Stimulated activated naive CD4-positive, alpha-beta T cell treated with Interleukin-2 at 50 U/mL for 16 hours (primary cell): ENCODE measurements at regions not wholly inside any gene's neighbourhood (a gene's known extent, or its start where the extent isn't known, plus 50 kb on each side); places are given as distances from the start of the nearest gene placed in this dataset.
"Not testable (repeated sequence)": the region's sequence is repeated elsewhere in the genome, so short reads cannot be mapped to it uniquely, and the experiment has no call there.

Experiments used
- DNase-seq: peaks from one replicate; lab custom pipeline; 2025; lab: John Stamatoyannopoulos, UW

DNA sequence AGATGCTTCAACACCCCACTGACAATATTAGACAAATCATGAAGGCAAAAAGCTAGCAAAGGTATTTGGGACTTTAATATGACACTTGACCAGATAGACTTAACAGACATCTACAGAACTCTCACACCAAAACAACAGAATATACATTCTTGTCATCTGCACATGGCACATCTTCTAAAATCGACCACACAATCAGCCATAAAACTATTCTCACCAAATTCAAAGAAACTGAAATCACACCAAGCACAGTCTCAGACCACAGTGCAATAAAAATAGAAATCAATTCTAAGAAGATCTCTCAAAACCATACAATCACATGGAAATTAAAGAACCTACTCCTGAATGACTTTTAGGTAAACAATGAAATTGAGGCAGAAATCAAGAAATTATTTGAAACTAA is 340.8 kb downstream of the PPP1R2C start:
- DNase-seq = no peak

DNA sequence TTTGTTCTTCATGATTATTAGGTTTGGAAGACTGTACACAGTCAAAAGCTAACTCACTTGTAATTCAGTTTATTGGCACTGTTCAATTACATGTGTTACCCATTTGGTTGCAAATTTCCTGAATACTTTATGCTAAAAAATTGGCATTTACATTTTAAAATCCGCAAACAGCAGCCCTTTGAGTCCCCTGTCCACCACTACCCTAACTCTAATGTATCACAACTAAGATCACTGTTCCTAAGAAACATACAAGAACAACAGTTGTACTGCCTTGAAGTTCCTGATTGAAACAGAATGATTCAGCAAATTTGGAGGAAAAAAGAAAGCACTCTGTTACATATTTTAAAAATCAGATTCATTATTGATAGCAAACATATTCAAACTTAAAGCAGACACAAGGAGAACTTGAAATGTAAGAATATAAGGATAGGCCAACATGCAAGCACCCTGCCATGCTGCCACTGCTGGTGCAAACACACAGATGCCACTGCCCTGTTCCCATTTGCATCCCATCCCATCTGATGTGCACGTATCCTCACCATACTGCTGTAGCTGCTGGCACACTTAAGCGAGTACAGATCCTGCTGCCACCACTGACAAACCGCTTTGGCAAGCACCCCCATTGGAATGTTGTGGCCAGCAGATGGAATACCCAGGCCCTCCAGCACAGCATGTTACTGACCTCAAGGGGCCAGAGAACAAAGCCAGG is 343.4 kb downstream of the PPP1R2C start:
- DNase-seq = no peak

DNA sequence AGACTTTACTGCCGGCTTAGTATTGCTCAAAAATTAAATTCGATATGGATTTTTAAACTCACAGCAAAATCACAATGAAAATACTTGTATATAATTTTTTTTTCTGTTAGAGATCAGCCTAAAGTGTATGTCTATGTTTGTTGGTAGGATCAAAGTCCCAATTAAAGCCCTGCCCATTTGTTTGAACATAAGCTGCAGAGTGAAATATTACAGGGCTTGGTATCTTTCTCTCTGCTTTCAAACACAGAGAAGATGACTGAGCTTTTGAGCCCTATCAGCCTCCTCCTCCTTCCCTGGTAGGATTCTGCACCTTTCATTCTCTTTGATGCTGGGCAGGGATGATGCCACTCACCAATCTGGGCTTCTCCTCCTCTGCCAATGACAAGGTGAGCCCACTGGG is 345.4 kb downstream of the PPP1R2C start:
- DNase-seq = no peak

DNA sequence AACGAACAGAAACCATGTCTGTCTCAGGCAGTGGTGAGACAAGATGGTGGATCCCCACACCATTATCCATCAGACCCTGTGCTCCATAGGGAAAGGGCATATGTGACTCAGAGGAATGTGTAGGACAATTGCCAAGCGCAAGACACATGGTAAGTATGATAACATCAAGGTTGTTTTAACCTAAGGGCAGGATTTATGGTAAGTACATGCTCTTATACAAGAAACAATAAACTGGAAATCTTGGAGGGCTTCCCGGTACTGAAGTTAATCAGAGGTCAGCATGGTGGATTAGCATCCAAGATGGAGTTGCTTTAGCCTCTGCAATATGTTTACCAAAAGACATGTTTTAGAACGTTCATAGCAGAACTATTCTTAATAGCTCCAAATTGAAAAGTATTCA is 355.0 kb downstream of the PPP1R2C start:
- DNase-seq = no peak

DNA sequence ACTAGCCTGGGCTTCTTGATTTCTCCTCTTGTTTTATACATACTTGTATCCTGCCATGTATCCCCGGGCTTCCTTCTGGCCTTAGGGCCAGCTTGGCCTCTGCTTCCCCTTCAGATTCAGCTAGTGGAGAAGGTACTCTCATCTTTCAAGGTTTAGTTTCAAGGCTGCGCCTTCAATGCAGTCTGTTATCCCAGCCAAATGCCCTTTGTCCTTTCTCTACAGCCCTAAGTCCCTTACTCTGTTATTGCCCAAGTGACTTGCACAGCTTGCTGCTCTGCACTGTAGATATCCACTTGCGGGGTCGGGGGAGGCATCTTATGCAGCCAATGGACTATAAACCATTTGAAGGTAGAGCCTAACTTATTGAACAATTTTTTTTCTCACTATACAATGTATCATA is 357.5 kb downstream of the PPP1R2C start:
- no peak for DNase-seq

DNA sequence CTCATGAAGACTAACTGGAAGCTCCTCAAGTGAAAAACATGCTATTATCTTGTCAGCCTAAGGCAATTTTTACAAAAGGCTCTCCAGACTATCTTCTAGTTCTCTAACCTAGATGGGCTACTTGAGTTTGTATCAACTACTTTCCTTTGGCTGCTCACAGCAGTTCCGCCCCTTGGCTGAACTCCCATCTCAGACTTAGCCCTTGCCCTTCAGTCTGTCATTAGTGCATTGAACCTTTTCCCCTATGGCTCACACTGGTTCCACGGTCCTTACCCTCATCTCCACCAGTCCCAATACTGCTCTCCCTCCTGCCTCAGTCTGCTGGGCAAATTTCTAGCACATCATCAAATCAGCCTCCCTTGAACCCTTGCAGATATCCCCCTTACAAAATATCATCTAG is 362.3 kb downstream of the PPP1R2C start:
- no peak for DNase-seq

DNA sequence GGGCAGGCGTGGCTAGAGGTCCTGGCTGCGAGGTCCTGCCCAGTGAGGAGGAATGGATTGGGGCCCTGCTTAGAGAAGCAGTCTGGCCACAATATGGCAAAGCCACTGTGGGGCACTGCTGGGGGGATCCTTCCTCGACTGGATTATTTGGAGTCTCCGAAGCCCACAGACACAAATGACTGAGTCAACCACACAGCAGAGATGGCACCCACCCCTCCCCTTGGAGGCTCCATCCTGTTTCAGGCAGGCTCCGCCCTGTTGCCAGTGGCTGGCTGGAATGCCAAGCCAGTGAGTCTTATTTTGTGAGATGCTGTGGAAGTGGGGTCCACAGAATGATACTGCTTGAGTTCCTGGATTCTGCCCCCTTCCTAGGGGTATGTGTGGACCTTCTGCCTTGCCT is 363.9 kb downstream of the PPP1R2C start:
- no peak for DNase-seq

DNA sequence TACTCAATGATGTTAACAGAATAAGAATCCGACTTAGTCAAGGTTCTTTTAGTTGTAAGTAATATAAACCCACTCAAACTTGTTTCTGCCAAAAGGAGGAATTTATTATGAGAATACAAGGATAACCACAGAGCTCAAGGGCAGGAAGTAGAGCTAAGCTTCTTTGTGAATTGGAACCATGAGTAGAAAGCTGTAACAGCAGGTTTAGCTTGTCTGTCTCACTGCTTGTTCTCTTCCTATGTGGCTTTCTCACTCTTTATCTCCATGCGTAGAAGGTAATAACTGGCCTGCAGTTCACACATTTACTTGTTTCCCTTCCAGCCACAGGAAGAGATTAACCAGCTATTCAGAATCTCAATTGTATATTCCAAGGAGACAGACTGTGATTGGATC is 378.3 kb downstream of the PPP1R2C start:
- no peak for DNase-seq

DNA sequence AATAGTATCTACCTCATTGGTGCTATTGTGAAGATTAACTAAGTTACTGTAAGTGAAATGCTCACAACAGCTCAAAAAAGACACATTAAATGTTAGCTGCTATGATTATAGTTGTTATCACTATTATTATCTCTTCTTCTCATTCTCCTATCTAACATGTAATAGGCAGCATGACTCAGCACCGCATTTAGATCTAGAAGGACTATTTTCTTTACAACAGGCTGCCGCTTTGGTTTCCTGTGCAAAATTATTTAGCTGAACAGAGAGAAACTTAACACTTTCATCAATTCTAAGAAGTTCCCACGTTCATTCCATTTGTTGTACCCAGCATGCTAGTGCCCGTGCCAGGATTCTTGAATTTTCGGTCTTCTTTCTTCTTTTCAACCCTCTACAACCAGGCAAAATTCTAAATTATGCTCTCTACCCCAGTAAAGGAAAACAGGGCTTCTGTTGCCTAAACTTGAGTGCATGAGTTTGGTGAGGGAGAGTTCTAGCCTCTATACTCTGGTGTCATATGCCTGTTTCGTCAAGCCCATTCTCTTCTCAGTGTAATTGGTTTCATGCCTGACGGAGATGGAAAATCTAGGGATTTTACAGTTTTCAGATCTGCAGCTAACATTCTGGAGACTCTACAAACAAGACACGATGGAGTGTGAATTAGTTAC is 378.9 kb downstream of the PPP1R2C start:
- no peak for DNase-seq

DNA sequence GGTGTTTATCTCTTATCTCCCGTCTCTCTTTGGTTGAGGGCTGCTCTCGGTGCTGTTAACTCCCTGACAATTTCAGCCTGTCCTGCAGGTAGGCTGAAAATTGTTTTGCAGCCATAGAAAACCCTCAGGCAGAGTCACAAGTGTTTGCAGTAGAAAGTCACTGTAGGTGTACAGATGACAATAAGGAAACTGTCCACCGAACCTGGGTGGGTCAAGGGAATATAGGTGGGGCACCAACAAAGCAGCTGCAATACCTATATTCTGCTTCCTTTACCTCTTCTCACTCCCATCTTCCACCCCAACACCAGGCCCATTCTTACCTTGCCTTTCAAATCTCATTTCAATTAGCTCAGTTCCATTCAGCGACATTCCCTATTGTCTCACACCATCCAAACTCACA is 381.8 kb downstream of the PPP1R2C start:
- no peak for DNase-seq

DNA sequence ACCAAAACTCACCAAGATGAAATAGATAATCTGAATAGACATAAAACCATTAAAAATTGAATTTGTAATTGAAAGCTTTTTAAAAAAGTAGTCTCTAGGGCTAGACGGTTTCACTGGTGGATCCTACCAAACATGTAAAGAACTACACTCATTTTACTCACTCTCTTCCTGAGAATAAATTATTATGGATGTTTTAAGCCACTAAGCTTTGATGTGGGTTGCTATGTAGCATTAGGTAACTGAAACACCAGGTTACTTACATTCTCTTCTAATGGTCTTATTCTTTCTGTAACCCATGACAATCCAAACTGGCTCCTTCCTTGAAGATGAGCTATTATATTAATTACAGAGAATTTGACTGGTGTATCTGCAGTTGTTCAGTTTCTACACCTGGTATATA is 385.1 kb downstream of the PPP1R2C start:
- no peak for DNase-seq

DNA sequence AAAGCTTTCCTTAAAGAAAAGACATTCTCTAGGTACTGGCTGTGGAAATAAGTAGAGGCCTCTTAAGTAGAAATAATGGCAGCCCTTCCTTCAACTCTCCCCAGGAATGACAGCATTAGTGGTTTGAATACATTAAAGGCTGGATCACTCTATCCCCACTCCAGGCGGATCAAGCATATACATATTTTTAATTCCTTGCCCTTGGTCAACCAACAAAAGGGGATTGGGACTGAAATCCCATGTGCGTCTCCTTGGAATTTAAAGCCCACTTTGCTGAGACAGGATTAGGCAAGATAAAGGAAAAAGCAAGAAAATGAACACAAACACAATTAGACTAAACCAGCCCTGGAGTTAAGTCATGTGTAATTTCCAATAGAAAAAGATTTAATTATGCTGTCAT is 391.3 kb downstream of the PPP1R2C start:
- DNase-seq = no peak

DNA sequence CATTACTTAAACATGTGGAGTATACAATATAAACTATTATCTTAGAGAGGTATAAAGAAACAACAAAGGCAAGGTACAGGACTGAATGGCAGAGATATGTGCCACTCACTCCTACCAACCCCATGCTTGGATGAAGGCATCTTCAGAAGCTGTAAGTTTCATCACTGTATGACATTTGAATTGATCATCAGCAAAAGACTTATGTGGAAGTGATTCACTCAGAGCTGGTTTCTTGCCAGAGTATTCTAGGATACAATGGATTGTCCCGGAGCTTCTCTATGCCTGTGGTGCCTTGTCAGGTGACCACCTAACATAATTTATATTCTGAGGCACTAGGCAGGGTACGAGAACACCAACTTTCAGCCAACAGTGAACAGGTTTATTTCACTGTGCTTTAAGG is 392.2 kb downstream of the PPP1R2C start:
- no peak for DNase-seq

DNA sequence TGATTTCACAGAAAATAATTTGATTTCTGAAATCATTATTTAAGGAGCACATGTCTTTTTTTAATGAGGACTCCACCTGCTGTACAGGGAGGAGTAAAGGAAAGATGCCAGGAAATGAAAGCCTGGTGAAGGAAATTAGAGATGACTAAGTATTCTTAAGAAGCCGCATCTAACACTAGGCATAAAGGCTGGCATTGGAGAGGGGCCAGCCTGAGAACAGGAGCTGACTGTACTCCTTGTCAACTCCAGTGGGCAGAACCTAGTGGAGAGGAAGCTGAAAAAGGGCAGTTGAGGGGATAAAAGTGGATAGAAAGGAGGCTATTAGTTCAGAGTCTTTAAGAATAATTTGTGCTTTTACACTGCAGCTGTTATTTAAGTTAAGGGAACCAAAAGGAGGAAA is 393.0 kb downstream of the PPP1R2C start:
- DNase-seq = no peak

DNA sequence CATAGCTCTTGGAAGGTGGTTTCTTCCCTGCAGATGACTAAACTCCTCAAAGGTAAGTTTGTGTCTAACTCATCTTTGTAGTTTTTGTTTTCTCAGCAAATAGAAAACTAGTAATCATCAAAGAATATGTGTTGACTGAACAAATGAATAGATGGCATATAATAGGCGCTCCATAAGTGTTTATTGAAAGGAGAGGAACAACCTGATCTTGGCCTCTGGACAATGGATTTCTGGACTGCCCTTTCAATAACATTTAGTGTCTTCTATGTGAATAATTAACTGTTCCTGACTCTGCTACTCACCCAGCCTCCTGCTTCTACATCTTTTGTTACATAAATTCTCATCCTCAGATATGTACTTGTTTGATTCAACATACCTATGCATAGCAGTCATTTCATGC is 399.1 kb downstream of the PPP1R2C start:
- DNase-seq = no peak

DNA sequence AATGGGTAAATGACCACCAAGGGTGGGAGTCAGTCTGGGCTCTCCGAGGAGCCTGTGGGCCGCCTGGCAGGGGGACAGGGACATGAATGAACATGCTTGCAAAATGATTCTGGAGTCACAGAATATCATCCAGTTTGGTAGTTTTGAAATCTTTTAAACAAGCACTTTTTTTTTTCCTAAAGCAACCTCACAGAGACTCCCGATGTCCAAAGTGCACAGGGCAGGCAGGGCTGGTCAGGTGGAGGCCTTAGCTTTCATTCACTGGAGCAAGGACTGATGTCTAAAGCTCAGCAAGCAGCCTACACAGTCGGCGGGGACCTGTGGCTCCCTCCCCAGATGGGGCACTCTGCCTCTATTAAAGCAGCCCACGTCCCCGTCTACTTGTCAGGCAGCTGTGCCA is 402.9 kb downstream of the PPP1R2C start:
- DNase-seq = no peak

DNA sequence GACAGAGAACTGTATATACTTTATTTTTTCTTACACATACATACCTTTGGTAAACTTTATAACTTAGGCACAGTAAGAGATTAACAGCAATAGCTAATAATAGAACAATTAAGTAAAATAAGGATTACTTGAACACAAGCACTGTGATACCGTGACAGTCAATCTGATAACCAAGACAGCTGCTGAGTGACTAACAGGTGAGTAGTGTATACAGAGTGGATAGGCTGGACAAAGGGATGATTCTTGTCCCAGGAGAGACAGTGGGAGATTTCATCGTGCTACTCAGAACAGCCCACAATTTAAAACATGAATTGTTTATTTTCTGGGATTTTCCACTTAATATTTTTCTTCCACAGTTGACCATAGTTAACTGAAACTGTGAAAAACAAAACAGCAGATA is 411.8 kb downstream of the PPP1R2C start:
- DNase-seq = no peak

DNA sequence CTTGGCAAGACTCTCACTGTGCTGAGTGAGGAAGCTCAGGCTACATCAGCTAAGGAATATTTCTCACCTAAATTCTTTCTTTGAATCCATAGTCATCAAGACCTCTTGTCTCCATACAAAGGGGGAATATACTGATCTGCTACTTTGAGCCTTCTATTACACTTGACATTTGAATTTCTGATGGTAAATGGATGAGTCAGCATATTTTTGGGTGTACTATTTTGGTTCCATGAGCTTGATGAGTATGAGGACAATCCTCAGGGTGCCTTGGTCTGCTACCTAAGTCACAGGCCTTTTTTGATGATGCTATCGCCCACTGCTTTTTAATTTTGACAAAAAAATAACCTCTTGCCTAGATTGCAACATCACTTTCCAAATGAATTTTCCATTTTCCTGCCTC is 415.7 kb downstream of the PPP1R2C start:
- DNase-seq = no peak

DNA sequence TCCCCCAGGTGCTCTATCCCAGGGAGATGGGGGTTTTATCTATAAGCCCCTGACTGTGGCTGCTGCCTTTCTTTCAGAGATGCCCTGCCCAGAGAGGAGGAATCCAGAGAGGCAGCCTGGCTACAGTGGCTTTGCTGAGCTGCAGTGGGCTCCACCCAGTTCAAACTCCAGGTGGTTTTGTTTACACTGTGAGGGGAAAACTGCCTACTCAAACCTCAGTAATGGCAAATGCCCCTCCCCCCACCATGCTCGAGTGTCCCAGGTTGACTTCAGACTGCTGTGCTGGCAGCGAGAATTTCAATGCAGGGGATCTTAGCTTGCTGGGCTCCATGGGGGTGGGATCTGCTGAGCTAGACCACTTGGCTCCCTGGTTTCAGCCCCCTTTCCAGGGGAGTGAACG is 419.6 kb upstream of the CASK start:
- DNase-seq = not testable (repeated sequence)
